HG02973 (cell line): ENCODE measurements at regions not wholly inside any gene's neighbourhood (a gene's known extent, or its start where the extent isn't known, plus 50 kb on each side); places are given as distances from the start of the nearest gene placed in this dataset.
"Not testable (repeated sequence)": the region's sequence is repeated elsewhere in the genome, so short reads cannot be mapped to it uniquely, and the experiment has no call there.

ENCODE experiments used
- ATAC-seq: cut with Tn5 transposase; IDR thresholded peaks from one replicate; pipeline ENCODE4 v1.9.1; 2021; ENCODE audit warnings: moderate library complexity; ENCODE audit not compliant: unreplicated experiment

- ATAC-seq: no peak
Observed at GRCh38 chr6:167208819-167209576, 51.2 kb upstream of the GPR31 start.

GRCh38 chr6:167209577-167209975, 51.8 kb upstream of the GPR31 start:
- no peak for ATAC-seq

- ATAC-seq: no peak
Observed at GRCh38 chr6:167210375-167211294, 52.9 kb upstream of the GPR31 start.

DNA sequence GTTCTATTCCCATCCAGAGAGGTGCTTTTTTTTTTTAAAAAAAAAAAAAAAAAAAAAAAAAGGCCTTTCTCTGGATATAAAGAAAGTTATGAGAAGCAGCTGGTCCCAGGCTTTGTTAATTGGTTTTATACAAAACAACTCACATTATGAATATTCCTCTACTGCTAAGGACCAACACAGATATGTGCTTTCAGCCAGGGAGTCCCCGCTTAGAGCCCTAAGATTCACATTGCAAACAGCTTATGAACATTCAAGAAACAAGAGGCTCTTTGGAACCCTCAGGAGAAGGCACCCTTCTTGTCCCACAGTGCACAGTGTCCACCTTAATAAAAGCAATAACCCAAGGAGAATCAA, 53.5 kb upstream of the GPR31 start:
- no peak for ATAC-seq

- no peak for ATAC-seq
Observed at GRCh38 chr6:167211881-167212712, 54.3 kb upstream of the GPR31 start.

DNA sequence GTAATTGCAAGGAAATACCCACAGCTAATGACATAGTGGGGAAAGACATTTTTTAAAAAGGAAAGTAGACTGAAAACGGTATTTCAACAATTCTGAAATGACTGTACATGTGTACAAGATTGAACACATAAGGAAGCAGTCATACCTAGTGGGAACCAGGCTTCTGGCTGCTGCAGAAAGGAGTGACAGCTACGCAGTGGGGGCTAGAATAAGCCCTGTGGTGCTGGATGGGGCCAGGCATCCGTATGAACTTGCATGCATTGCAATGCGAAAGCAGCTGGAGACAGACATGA, 54.9 kb upstream of the GPR31 start:
- ATAC-seq: peak; percentile 66

- ATAC-seq: no peak
Observed at GRCh38 chr6:167214206-167214605, 56.4 kb upstream of the GPR31 start.

- ATAC-seq: not testable (repeated sequence)
Observed at GRCh38 chr6:167215429-167216250, 57.9 kb upstream of the GPR31 start.

GRCh38 chr6:167216390-167217050, 58.7 kb upstream of the GPR31 start:
- ATAC-seq: not testable (repeated sequence)

DNA sequence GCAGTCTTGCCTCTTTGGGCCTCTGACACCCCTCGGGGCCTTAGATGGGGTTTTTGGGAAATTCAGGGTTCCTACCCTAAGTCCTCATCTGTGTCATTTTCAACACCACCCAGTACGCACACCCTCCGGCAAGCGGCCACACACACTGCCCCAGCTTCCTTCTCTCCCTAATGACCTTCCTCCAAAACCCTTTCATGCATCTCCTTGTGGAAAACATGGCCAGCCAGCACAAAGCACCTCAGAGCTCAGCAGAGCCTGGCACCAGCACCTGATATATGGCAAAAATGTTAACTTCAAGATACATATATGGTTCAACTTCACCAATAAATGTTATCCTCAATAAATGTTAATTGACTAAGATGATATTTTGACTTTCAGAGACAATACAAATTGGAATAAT, 59.3 kb upstream of the GPR31 start:
- not testable (repeated sequence) for ATAC-seq

GRCh38 chr6:167217951-167218759, 60.4 kb upstream of the GPR31 start:
- ATAC-seq: not testable (repeated sequence)

DNA sequence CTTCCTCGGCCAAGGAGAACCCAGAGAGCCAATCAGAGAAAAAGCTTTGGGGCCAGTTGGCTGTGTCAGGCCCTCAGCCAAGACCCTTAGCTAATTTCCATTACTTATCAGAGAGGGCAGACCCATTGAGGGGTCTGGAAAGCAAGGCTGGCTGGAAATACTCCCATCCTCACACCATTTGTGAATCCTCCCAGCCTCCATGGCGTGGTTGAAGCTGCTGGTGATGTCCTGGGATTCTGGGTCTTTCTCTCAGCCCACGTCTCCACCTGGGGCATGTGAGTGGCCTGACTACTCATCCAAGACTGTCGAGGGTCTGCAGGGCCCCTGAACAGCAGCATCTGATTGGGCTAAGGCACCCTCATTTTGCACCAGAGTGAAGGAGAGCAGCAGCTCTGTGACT, 61.3 kb upstream of the GPR31 start:
- not testable (repeated sequence) for ATAC-seq

DNA sequence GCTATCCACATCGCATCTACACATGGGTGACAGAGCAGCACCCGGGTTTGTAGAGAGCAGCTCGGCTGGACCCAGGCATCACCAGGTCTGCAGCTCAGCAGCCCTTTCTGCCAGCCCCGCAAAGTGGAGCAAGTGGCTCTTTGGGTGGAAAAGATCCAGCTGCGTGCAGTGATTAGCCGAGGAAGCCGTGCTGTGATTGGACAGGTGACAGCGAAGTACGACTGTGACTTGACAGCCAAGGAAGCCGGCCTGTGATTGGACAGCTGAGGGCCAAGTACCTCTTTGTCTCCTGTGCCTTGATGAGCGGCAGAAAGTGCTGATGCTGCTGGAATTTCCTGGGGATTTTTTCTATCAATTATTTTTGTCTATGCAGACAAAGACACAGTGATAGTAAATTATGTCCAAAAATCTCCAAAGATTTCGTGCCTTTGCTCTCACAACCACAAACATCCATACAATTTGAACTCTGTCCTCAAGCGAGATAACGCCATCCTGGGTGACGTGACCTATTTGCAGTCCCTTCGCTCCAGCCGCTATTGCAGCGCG, 62.3 kb upstream of the GPR31 start:
- no peak for ATAC-seq

DNA sequence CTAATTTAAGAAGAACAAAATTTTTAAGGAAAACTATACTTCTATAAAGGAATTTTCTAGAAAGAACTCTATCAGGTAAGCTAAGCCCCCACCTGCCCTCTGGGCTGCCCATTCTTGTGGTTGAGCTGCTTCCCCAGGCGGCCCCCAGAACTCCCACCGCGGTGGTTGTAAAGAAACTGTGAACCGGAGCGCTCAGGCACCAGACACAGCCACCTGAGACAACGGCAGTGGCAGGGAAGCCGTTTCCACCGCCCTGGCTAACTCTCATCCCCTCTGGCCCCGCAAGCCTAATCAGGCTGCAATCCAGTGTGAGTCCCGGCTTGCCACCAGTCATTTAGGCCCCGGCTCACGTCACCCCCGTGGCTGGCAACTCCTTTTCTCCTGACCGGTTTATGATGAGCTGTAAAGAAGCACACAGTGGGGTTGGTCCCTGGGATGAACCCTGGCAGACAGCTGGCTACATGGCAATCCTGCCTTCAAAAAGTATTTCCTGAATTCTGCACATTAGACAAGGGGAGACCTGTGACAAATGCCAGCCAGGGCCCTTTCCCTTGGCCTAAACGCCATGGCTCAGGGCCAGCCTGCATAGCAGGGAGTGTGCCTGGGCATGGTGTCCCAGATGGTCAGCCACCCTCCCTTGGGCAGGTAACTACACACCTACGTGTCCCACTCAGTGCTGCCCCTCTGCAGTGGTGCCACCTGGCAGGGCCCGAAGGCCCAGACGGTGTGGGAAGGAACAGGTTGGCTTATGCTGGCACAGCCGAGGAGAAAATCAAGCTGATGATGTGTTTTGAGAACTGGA, 63.8 kb upstream of the GPR31 start:
- ATAC-seq: no peak

GRCh38 chr6:167225566-167226382, 65.3 kb upstream of the UNC93A start:
- ATAC-seq: not testable (repeated sequence)

GRCh38 chr6:167226383-167226685, 64.8 kb upstream of the UNC93A start:
- ATAC-seq: no peak

GRCh38 chr6:167226791-167227190, 64.3 kb upstream of the UNC93A start:
- ATAC-seq: no peak
